ENCODE measurements at regions not wholly inside any gene's neighbourhood (a gene's known extent, or its start where the extent isn't known, plus 50 kb on each side); places are given as distances from the start of the nearest gene placed in this dataset.

- TF ChIP-seq MEF2A (IDR thresholded peaks at IDR 0.05; ENCODE audit: borderline replicate concordance, low read depth) = no peak
Measured at GRCh38 chr5:57642698-57643097, 160.1 kb upstream of the ACTBL2 start (continued).

GRCh38 chr5:57642066-57642465 is 159.5 kb upstream of the ACTBL2 start:
- Histone ChIP-seq H3K27me3 (ENCODE audit: insufficient read depth) (0 out of 2 replicates have a peak, but pooled peaks cover 4% of the 10 kb centered on the region), H3K36me3 (replicated peaks in 1 of 2; ENCODE audit: control insufficient read depth in 1 of 2, insufficient read depth in 2 of 2, low read length in 1 of 2) (no peaks in the 10 kb centered on the region), H3K79me2 (ENCODE audit: insufficient read depth) (no peaks in the 10 kb centered on the region), H3K4me2 (no peak overlapping the region), H3K9me2 (no peaks in the 10 kb centered on the region), H3F3A (replicated peaks; ENCODE audit: insufficient read depth) (no peaks in the 10 kb centered on the region), H3K9me3 (no peaks in the 10 kb centered on the region), H4K20me1 (ENCODE audit: insufficient read depth) (no peaks in the 10 kb centered on the region), H3K27ac (ENCODE audit: low read depth in 2 of 2, low read length in 1 of 2) (no peak overlapping the region), H3K4me1 (ENCODE audit: control insufficient read depth in 1 of 2, insufficient read depth in 2 of 2, low read depth in 1 of 2, low read length in 1 of 2) (no peaks in the 10 kb centered on the region), H3K4me3 (ENCODE audit: low read depth in 2 of 2, low read length in 1 of 2) (no peak overlapping the region), H3K9ac (no peak overlapping the region), H2AFZ (ENCODE audit: low read depth) (no peak overlapping the region)
- ChIA-PET CTCF (interaction anchor here (1.5 kb wide), 1 partner anchor 8 kb away, joined by 7 read pairs; no protein-coding TSS in a partner anchor), POLR2A (no interaction called here)
- 82% methylated on average over 4 of the region's 4 CpGs for WGBS (ENCODE audit: low lambda C conversion rate)
- TF ChIP-seq ELF1 (IDR thresholded peaks at IDR 0.05) (no peak), TEAD4 (IDR thresholded peaks at IDR 0.05; ENCODE audit: borderline replicate concordance, insufficient read depth) (no peak), MAX (IDR thresholded peaks at IDR 0.05; ENCODE audit: low read depth) (no peak), EZH2phosphoT487 (IDR thresholded peaks at IDR 0.05; ENCODE audit: borderline replicate concordance, low read depth) (no peak), YY1 (IDR thresholded peaks at IDR 0.05; ENCODE audit: low read depth) (no peak), GATA2 (CRISPR knock-in tag; IDR thresholded peaks at IDR 0.05) (no peak), CHD2 (IDR thresholded peaks at IDR 0.05; ENCODE audit: low read length, partially characterized antibody) (no peak), RXRA (IDR thresholded peaks at IDR 0.05; ENCODE audit: borderline replicate concordance, low read depth) (no peak), RCOR1 (IDR thresholded peaks at IDR 0.05; ENCODE audit: low read length) (no peak), JUND (IDR thresholded peaks at IDR 0.05) (no peak), TAF1 (IDR thresholded peaks at IDR 0.05; ENCODE audit: borderline replicate concordance, low read depth, low read length) (no peak), USF2 (IDR thresholded peaks at IDR 0.05; ENCODE audit: borderline replicate concordance, low read depth, low read length) (no peak), FOSL2 (IDR thresholded peaks at IDR 0.05; ENCODE audit: borderline replicate concordance, low read depth) (no peak), EP300 (IDR thresholded peaks at IDR 0.05; ENCODE audit: borderline replicate concordance in 1 of 2, low read depth in 1 of 2, low read length in 1 of 2) (no peak), MXI1 (IDR thresholded peaks at IDR 0.05; ENCODE audit: low read depth, low read length) (no peak), RAD21 (IDR thresholded peaks at IDR 0.05; ENCODE audit: low read length) (no peak), POLR2AphosphoS5 (IDR thresholded peaks at IDR 0.05; ENCODE audit: low read depth, low read length) (no peak), SIN3A (IDR thresholded peaks at IDR 0.05; ENCODE audit: borderline replicate concordance, low read depth, low read length) (no peak), REST (IDR thresholded peaks at IDR 0.05; ENCODE audit: low read depth, low read length) (no peak)
- no peak for DNase-seq
